Sigmoid colon (tissue), 6 donors: ENCODE measurements at regions not wholly inside any gene's neighbourhood (a gene's known extent, or its start where the extent isn't known, plus 50 kb on each side); places are given as distances from the start of the nearest gene placed in this dataset.

ENCODE experiments used
- DNase-seq: peaks from one replicate; pipeline ENCODE4 v3.0.0-alpha.2; 2019
- H3K27ac ChIP-seq, 4 donors: fragments of 200-600 bp; sonication (generic); one replicate each; pipeline ENCODE4 v1.5.1; 2016 to 2019; ENCODE audit warnings: mild to moderate bottlenecking in 1 of 4
- H3K27me3 ChIP-seq, 3 donors: fragments of 200-600 bp; sonication (generic); one replicate each; pipeline ENCODE4 v1.5.1; 2019; ENCODE audit warnings: mild to moderate bottlenecking in 1 of 3
- H3K36me3 ChIP-seq, 4 donors: fragments of 200-600 bp; sonication (generic); one replicate each; pipeline ENCODE4 v1.5.1; 2016 to 2019
- H3K4me1 ChIP-seq, 4 donors: fragments of 200-600 bp; sonication (generic); one replicate each; pipeline ENCODE4 v1.5.1; 2017 to 2019
- H3K4me3 ChIP-seq, 4 donors: fragments of 200-600 bp; sonication (generic); one replicate each; pipeline ENCODE4 v1.5.1; 2017 to 2019; ENCODE audit warnings: mild to moderate bottlenecking in 2 of 4, moderate library complexity in 1 of 4
- H3K9me3 ChIP-seq, 4 donors: fragments of 200-600 bp in 3 of 4; sonication (generic) in 3 of 4; one replicate each; pipeline versions ENCODE4 v1.5.1 to v1.6.1; 2013 to 2019
- EP300 ChIP-seq, 4 donors: sonication (generic); formaldehyde crosslinking; IDR thresholded peaks; one replicate each; pipeline ENCODE4 v1.6.1; 2017; ENCODE audit warnings: antibody characterized with exemption in 4 of 4
- POLR2A ChIP-seq, 2 donors: fragments of 450-650 bp; IDR thresholded peaks; one replicate each; pipeline ENCODE4 v1.6.1; 2016; ENCODE audit warnings: antibody characterized with exemption in 2 of 2, mild to moderate bottlenecking in 2 of 2, moderate library complexity in 2 of 2
- POLR2AphosphoS5 ChIP-seq, 4 donors: sonication (generic); formaldehyde crosslinking; IDR thresholded peaks; one replicate each; pipeline ENCODE4 v1.6.1; 2017; ENCODE audit warnings: antibody characterized with exemption in 4 of 4
- WGBS, 2 donors: extraction: QIAGEN DNeasy Blood & Tissue Kit; methylation state at CpG; one replicate each; pipeline ENCODE4 v1.1.7; 2013; 5-methylcytosine and 5-hydroxymethylcytosine counted together
- intact Hi-C: fragments of 100-400 bp; cut with DNase I; formaldehyde crosslinking; loops from one replicate; pipeline ENCODE4 v1.15.1; 2023
- TF ChIP-seq, protein P1 (sequence below), 4 experiments: fragments of 450-650 bp in 3 of 4; fragments of 200-600 bp in 1 of 4; IDR thresholded peaks; one replicate each; pipeline ENCODE4 v1.5.1; 2016 to 2019; ENCODE audit warnings: antibody characterized with exemption in 4 of 4, mild to moderate bottlenecking in 3 of 4, moderate library complexity in 2 of 4
- donor health status: healthy with polysubstance abuse.
- donor health status: healthy.

DNA sequence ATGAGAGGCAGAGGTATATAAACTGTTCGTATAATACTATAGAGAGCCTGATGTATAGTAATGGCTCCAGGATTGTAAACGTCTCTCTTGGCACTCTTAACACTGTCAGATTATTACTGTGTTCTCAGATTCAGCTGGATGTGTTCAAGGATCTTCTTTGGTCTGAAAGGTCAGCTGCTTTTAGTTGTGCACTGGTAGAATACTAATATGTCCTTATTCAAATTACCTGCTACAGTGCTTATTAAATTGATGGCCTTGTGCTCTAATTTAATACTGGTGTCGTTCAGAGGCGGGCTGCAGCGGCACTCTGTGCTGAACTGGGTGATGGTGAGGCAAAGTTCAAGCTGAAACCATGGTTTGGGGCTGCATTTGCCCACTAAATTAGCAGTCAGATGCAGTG, 216.7 kb upstream of the ARRDC3 start:
- Histone ChIP-seq H3K4me1 (no peaks in the 10 kb centered on the region), H3K27me3 (no peaks in the 10 kb centered on the region), H3K4me3 (no peak overlapping the region), H3K36me3 (no peaks in the 10 kb centered on the region), H3K9me3 (no peaks in the 10 kb centered on the region), H3K27ac (no peak overlapping the region)
- intact Hi-C loops: no loop called here
- WGBS, 2 donors: 76 to 78% methylated on average over 5 of the region's 5 CpGs
- TF ChIP-seq POLR2AphosphoS5 (IDR thresholded peaks at IDR 0.05) (no peak), POLR2A (IDR thresholded peaks at IDR 0.05) (no peak)
- DNase-seq: no peak

DNA sequence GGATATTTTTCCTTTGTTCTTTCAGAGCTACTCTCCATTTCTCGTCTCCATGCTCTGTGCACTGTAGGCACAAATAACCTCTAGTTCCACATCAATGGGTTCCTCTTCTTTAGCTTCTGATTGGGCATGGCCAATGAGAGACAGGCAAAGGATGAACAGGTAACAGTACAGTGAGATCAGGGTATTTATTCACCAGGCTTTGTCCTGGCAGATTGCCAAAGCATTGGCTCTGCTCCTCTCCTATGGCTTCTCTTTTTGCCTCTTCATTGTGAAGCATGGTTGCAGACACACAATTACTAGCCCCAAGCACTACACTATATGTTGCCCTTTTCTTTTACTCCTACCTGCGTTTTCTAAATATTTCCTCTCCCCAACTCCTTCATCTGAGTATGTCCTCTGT, 215.1 kb upstream of the ARRDC3 start:
- DNase-seq: no peak
- H3K36me3 ChIP-seq: no peaks in the 10 kb centered on the region
- no peaks in the 10 kb centered on the region for H3K4me1 ChIP-seq
- no peak overlapping the region for H3K27ac ChIP-seq
- H3K9me3 ChIP-seq: peaks cover 0 to 6% (median 2%) of the 10 kb centered on the region in 4 donors
- intact Hi-C loops: no loop called here
- H3K27me3 ChIP-seq: no peaks in the 10 kb centered on the region
- no peak overlapping the region for H3K4me3 ChIP-seq
- WGBS, 2 donors: 86 to 87% methylated on average over 2 of the region's 2 CpGs
- TF ChIP-seq POLR2AphosphoS5 (IDR thresholded peaks at IDR 0.05) (no peak), EP300 (IDR thresholded peaks at IDR 0.05) (no peak), POLR2A (IDR thresholded peaks at IDR 0.05) (no peak)
- TF ChIP-seq, protein P1, sequence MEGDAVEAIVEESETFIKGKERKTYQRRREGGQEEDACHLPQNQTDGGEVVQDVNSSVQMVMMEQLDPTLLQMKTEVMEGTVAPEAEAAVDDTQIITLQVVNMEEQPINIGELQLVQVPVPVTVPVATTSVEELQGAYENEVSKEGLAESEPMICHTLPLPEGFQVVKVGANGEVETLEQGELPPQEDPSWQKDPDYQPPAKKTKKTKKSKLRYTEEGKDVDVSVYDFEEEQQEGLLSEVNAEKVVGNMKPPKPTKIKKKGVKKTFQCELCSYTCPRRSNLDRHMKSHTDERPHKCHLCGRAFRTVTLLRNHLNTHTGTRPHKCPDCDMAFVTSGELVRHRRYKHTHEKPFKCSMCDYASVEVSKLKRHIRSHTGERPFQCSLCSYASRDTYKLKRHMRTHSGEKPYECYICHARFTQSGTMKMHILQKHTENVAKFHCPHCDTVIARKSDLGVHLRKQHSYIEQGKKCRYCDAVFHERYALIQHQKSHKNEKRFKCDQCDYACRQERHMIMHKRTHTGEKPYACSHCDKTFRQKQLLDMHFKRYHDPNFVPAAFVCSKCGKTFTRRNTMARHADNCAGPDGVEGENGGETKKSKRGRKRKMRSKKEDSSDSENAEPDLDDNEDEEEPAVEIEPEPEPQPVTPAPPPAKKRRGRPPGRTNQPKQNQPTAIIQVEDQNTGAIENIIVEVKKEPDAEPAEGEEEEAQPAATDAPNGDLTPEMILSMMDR (IDR thresholded peaks at IDR 0.05): no peak

DNA sequence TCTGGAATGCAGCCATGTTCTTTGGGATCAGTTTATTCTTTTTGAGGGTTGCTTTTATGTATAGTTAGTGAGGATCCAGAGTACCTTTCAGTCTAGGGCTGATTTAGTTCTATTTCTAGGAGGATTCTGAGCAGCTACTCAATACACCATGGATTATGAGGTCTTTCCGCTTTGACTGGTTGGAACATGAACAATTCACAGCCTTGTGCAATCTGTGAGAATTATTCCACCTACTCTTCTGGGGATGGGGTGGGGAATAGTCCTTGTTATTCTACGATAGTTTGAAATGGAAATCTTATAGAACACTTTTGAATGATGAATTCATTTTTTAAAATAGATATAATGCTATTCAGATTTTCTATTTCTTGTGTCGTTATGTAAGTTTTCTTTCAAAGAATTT, 212.3 kb upstream of the ARRDC3 start:
- Histone ChIP-seq H3K9me3 (peaks cover 0 to 6% (median 2%) of the 10 kb centered on the region in 4 donors), H3K27me3 (no peaks in the 10 kb centered on the region), H3K27ac (no peak overlapping the region), H3K4me3 (no peak overlapping the region), H3K36me3 (no peaks in the 10 kb centered on the region), H3K4me1 (no peaks in the 10 kb centered on the region)
- no peak for DNase-seq
- intact Hi-C loops: no loop called here
- TF ChIP-seq, protein P1 (IDR thresholded peaks at IDR 0.05): no peak
- TF ChIP-seq POLR2AphosphoS5 (IDR thresholded peaks at IDR 0.05) (no peak), POLR2A (IDR thresholded peaks at IDR 0.05) (no peak), EP300 (IDR thresholded peaks at IDR 0.05) (no peak)
- WGBS, 2 donors: 90 to 91% methylated on average over 3 of the region's 3 CpGs

DNA sequence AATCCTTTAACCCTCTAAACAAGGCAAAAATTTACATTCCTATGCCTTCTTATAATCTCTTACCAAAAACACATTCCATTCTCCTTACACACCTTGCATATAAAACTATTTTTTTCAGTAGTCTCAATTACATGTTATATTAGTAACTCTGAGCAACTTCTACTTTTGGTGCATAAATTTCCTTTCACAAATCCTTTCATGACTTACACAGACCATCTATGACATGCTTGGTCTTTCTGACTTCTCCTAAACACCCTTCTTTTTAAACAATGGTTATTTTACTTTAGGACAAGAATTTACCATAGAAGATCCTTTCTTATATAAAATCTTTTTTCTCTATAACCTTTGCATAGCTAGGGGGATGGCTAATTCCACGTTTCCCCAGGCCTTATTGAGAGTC, 208.0 kb upstream of the ARRDC3 start:
- Histone ChIP-seq H3K4me1 (no peaks in the 10 kb centered on the region), H3K27ac (no peak overlapping the region), H3K9me3 (peaks cover 0 to 6% (median 2%) of the 10 kb centered on the region in 4 donors), H3K36me3 (no peaks in the 10 kb centered on the region), H3K27me3 (no peaks in the 10 kb centered on the region), H3K4me3 (no peak overlapping the region)
- intact Hi-C loops: no loop called here
- TF ChIP-seq EP300 (IDR thresholded peaks at IDR 0.05) (no peak), POLR2AphosphoS5 (IDR thresholded peaks at IDR 0.05) (no peak), POLR2A (IDR thresholded peaks at IDR 0.05) (no peak)
- TF ChIP-seq, protein P1 (IDR thresholded peaks at IDR 0.05): no peak
- 2 to 28% methylated on average over 1 of the region's 1 CpG for WGBS, 2 donors
- no peak for DNase-seq

DNA sequence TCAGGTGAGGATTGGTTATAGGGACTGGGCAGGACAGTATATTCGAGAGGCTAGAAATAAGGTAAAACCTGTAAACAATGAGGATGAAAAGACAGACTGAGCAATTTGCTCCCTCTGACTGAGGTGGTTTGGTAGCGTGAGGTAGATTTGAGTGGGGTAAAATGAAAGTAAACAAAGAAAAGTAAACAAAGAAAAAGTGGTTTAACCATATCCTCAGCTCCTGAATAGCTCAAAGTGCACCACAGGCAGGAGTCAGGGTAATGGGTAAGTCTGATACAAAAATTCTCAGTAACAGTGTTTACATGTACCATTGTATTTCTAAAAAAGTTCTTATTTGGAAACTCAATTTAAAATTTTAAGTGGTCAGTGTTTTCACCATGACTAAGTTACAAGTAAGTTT, 203.1 kb upstream of the ARRDC3 start:
- Histone ChIP-seq H3K9me3 (no peaks in the 10 kb centered on the region), H3K4me1 (no peaks in the 10 kb centered on the region), H3K27ac (no peak overlapping the region), H3K36me3 (no peaks in the 10 kb centered on the region), H3K27me3 (no peaks in the 10 kb centered on the region), H3K4me3 (no peak overlapping the region)
- DNase-seq: no peak
- intact Hi-C loops: no loop called here
- WGBS, 2 donors: 16 to 56% methylated on average over 2 of the region's 2 CpGs
- TF ChIP-seq EP300 (IDR thresholded peaks at IDR 0.05): no peak
- TF ChIP-seq, protein P1 (IDR thresholded peaks at IDR 0.05): no peak
- no peak for TF ChIP-seq POLR2AphosphoS5 (IDR thresholded peaks at IDR 0.05)
- no peak for TF ChIP-seq POLR2A (IDR thresholded peaks at IDR 0.05)
